ENCODE measurements at regions not wholly inside any gene's neighbourhood (a gene's known extent, or its start where the extent isn't known, plus 50 kb on each side); places are given as distances from the start of the nearest gene placed in this dataset.

- no peak for DNase-seq
Observed at GRCh38 chr17:55829995-55830612, 79.3 kb downstream of the PCTP start.

- DNase-seq = no peak
Observed at GRCh38 chr17:55830699-55831471, 80.0 kb downstream of the PCTP start.

- DNase-seq = no peak
Observed at GRCh38 chr17:55833306-55833705, 82.5 kb downstream of the PCTP start.

- no peak for DNase-seq
Observed at GRCh38 chr17:55842405-55843158, 91.7 kb downstream of the PCTP start.

GRCh38 chr17:55843785-55844184 is 92.9 kb downstream of the PCTP start:
- no peak for DNase-seq

GRCh38 chr17:55845385-55845784 is 94.5 kb downstream of the PCTP start:
- DNase-seq = peak; percentile 43

GRCh38 chr17:55846745-55847144 is 95.9 kb downstream of the PCTP start:
- no peak for DNase-seq

GRCh38 chr17:55852734-55853133 is 101.9 kb downstream of the PCTP start:
- DNase-seq = no peak

- no peak for DNase-seq
Observed at GRCh38 chr17:55859301-55859795, 108.5 kb downstream of the PCTP start.

GRCh38 chr17:55865072-55865762 is 114.4 kb downstream of the PCTP start:
- no peak for DNase-seq

GRCh38 chr17:55870044-55870443 is 119.2 kb downstream of the PCTP start:
- no peak for DNase-seq

- DNase-seq = no peak
Observed at GRCh38 chr17:55872374-55872773, 121.5 kb downstream of the PCTP start.

GRCh38 chr17:55873017-55873758 is 122.3 kb downstream of the PCTP start:
- DNase-seq = no peak

- DNase-seq = no peak
Observed at GRCh38 chr17:55883149-55883548, 132.3 kb downstream of the PCTP start.

GRCh38 chr17:55887531-55887930 is 136.7 kb downstream of the PCTP start:
- no peak for DNase-seq

- no peak for DNase-seq
Observed at GRCh38 chr17:55889271-55889670, 138.4 kb downstream of the PCTP start.

GRCh38 chr17:55895112-55895759 is 144.4 kb downstream of the PCTP start:
- no peak for DNase-seq

GRCh38 chr17:55897301-55897700 is 146.4 kb downstream of the PCTP start:
- DNase-seq = no peak

- no peak for DNase-seq
Observed at GRCh38 chr17:55898195-55898594, 147.3 kb downstream of the PCTP start.

- no peak for DNase-seq
Observed at GRCh38 chr17:55900188-55900587, 149.3 kb downstream of the PCTP start.

GRCh38 chr17:55903028-55903690 is 152.3 kb downstream of the PCTP start:
- no peak for DNase-seq
